ENCODE measurements at regions not wholly inside any gene's neighbourhood (a gene's known extent, or its start where the extent isn't known, plus 50 kb on each side); places are given as distances from the start of the nearest gene placed in this dataset.

- TF ChIP-seq CTCF (IDR thresholded peaks at IDR 0.05) = no peak
- TF ChIP-seq ZFX (IDR thresholded peaks at IDR 0.05; ENCODE audit: borderline replicate concordance) = no peak
These were observed 361.0 kb upstream of the ZMIZ1 start for GRCh38 chr10:78707745-78708144.

Measured in 22Rv1 (cell line).